RCC 7860 (cell line): ENCODE measurements at regions not wholly inside any gene's neighbourhood (a gene's known extent, or its start where the extent isn't known, plus 50 kb on each side); places are given as distances from the start of the nearest gene placed in this dataset.

Source experiments
- DNase-seq: peaks from one replicate; pipeline ENCODE4 v3.0.0-alpha.2; 2015; ENCODE audit warnings: low spot score
- FAIRE-seq: peaks from 2 replicates; lab custom pipeline; 2012; peaks lifted over from hg19 to GRCh38; lab: Jason Lieb, UNC

DNA sequence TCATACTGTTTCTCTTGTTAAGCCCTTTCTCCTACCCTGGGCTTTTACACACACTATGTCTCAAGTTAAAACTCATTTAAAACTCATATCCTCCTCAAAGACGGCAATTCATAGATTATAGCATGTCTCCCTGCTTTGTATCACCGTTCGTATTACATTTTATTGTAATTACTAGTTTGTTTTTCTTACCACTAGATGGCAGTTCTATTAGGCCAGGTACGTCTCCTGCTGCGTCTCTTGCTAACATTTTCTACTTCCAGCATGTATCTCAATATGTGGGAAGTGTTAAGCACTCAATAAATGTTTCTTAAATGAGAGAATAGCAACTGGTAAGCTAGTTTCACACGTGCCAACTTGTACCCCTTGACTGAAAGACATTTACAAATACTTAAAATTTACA lies 450.3 kb upstream of the PCDH7 start:
- FAIRE-seq (no peak), DNase-seq (no peak)

DNA sequence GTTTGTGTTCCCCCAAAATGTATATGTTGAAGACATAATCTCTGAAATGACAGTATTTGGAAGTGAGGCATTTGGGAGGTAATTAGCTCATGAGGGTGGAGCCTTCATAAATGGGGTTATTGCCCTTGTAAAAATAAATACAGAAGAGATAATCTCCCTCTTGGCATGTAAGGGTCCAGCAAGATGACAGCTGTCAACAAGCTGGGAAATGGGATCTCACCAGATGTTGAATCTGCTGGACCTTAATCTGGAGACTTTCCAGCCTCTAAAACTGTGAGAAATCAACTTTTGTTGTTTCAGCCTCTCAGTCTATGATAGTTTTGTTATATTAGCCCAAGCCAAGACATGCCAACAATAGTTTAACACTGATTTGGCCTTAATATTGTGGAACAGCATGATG lies 438.2 kb upstream of the PCDH7 start:
- no peak for FAIRE-seq

DNA sequence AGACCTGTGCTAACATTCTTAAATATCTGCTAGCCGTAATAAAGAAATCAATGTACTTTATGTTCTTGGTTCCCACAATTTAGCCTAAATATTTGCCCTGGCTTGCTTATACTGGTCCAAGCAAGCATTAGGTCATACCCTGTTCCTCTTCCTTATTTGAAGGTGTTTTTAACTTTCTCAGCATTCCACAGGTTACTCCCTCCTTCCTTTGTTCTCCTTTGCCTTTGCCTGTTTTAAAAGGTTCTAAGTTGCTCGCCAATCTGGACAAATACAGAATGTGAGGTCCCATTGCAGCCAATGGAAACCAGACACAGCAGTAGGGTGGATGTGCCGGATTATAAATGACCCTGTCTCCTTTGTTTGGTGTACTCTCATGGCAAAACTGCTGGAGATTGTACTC lies 436.8 kb upstream of the PCDH7 start:
- DNase-seq (no peak), FAIRE-seq (no peak)

More for the DNA sequence above, 438.2 kb upstream of the PCDH7 start:
- no peak for DNase-seq

DNA sequence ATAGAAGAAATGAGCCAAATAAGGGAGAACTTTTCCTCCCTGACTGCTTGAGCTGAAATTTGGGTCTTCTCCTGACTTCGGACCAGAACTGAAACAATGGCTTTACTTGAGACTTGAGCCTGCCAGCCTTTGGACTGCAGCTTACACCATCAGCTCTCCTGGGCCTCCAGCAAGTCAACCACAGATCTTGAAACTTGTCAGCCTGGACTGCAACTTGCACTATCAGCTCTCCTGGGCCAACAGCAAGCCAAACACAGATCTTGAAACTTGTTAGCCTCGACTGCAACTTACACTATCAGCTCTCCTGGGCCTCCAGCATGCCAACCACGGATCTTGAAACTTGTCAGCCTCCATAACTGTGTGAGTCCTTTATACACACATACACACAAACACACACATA lies 425.9 kb upstream of the PCDH7 start:
- no peak for FAIRE-seq
- DNase-seq = no peak

DNA sequence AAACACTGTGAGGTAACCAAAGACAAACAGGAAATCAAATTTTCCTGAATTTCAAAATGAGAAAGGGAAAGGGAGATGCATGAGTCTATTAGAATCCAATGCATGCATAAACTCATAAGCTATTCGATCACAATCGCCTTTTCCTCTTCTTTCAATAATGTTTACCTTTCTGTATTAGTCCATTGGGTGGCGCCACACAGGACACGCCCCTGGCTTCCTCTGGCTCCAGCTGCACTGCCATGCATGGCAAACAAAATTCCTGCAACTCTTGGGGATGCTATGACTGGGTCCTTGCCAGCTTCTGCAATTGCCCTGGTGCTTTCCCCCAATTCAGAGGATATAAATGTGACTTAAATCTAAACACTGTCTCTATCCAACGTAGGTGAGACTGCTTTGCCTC lies 424.5 kb upstream of the PCDH7 start:
- FAIRE-seq (no peak), DNase-seq (no peak)

DNA sequence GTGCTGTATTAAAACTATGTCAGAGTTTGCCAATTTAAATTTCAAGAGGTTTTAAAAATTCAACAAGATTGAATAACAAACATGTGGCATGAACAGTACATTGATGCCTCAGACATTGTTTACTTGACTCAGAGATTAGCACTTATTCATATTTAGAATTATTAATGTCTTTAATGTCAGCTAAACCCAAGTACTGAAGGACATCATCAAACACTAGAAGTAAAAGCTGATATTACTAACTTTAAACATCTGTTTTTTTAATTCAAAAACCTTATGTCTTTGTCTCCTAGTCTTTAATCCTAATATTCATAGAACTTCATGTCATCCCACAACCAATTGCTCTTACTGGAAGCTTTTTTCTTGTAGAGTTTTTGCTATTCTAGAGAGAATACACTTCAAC lies 406.2 kb upstream of the PCDH7 start:
- DNase-seq (no peak), FAIRE-seq (no peak)

DNA sequence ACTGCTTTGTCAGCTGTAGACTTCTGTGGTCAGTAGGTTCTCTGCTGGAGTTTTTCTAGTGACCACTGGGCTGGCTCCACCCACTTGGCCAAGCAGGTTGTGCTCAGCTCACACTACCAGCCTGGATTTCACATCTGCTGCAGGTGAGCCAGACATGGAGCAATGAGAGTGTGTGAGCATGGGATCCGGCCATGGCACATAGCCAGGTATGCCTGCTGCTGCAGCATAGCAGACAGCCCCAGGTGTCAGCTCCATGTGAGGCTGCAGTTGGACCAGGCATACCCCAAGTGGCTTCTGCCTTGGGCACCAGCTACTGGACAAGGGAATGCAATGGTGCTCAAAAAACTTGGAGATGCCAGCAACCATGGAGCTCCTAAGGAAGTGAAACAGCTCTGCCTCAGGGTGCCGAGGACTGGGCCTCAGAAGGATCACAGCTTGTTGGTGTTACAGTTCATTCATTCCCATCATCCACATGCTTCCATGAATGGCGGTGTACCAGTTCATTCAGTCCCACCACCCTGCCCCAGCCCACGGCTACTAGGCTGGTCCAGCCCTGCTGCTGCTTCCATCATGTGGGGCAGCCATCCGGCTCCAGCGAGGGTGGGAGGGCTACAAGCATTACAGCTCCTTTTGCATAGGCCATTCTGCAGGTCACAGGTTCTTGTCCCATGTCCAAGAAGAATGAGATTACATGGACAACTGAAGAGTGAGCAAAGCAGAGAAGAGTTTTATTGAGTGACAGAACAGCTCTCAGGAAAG lies 389.1 kb upstream of the PCDH7 start:
- FAIRE-seq (no peak), DNase-seq (no peak)

DNA sequence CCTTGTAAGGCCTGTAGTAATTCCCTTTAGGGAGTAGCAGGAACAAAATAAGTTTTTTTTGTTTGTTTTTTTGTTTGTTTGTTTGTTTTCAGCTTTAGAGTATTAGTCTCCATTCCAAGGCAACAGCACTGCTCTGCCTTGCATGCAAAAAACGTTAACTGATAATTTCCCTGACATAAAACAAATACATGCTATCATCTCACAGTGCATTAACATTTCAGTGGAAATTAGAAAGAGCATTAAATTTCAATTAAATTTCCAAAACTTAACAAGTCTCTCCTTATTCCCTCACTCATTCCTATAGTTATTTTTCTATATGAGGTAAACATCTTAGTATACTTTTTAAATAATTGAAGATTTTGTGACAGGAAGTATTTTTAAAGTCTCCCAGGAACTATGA lies 378.4 kb upstream of the PCDH7 start:
- FAIRE-seq (no peak), DNase-seq (no peak)

DNA sequence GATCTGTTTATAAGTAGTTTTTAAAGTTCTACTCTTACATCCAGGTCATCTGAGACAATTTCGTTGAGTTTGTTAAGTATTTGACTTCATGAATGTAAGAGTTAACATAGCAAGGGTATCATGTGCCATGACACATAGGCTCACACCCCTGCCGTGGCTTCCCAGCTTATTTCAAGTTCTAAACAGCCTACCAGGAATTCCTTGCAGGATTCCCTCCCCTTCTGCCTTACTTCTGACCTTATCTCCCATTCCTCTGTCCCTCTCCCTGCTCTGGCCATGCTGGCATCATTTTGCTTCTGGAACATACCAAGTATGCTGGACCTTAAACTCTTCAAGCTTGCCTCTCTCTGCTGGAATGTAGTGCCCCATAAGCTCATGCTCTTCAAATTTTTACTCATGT lies 369.9 kb upstream of the PCDH7 start:
- DNase-seq = no peak
- FAIRE-seq = no peak

DNA sequence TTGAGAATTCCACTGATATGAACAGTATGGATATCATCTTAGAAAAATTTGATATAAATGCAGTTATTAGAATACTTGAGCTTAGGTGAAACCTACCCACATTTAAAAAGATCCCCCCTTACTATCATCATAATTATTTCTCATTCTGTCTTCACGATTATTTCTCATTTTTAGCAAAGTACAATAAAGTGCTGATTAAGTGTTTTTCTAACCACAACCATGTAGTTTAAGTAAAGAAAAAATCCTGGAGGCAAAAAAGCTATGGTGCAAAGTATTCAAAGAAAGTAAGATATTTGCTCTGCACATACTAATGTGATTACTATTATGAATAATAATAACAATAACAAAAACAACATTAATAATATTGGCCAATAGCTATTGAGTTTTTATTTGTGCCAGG lies 365.6 kb upstream of the PCDH7 start:
- no peak for DNase-seq
- FAIRE-seq = no peak

DNA sequence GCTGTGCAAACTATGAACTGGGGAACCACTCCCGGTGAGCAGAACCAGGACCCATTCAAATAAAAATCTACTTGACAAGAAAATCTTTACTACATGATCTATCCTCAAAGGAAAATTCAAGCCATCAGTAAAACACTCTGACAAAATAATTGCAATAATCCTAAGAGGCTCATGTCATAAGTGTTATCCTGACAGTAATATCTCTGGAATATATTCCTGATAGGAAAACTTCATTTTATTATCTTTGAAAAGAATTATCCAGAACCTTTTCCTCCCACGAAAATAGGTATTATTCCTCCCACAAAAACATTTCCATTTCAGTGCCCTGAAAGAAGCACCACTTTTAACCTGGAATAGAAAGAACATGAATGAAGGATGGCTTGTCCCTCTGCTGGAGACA lies 357.7 kb upstream of the PCDH7 start:
- DNase-seq (no peak), FAIRE-seq (no peak)

DNA sequence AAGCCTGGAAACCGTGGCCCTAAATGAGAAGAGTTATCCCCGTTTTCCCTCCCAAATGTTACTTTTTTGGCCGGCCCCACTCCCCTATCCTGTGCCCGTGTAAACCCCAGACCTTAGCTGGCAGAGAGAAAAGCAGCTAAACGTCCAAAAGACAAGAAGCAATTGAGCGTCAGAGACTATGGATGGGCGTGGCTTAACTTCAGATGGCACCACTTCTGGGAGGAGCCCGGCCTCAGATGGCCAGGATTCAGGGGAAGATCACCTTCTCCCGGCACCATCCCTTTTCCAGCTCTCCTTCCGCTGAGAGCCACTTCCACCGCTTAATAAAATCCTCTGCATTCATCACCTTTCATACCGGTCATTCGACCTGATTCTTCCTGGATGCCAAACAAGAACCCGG lies 350.1 kb upstream of the PCDH7 start:
- FAIRE-seq (no peak), DNase-seq (no peak)

DNA sequence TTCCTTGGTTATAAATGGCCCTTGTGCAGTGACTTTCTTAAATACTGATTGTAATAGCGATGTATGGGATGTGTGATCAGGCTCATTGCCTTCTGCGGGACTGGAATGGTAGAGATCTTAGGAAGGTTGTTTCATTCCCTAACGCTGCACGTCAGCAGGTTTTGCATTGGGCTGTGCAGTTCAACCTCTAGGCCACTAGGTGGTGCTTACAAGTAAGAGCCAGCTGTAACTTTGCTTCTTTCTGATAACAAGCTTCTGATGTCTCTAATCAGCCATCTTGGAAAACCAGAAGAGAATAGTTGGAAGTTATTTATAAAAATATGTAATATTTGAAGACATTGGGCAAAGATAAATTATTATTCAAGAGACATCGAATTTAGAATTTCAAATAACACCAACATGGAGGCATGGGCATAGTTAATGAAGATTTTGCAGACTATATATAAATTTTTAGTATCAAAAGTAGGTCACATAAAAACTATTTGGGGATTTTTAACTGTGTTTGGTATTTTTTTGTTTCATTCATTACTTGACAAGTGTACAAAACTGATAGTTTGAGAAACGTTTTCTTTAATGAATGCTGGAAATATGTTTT lies 339.7 kb upstream of the PCDH7 start:
- peak; percentile 71 for FAIRE-seq
- DNase-seq = peak; percentile 63

DNA sequence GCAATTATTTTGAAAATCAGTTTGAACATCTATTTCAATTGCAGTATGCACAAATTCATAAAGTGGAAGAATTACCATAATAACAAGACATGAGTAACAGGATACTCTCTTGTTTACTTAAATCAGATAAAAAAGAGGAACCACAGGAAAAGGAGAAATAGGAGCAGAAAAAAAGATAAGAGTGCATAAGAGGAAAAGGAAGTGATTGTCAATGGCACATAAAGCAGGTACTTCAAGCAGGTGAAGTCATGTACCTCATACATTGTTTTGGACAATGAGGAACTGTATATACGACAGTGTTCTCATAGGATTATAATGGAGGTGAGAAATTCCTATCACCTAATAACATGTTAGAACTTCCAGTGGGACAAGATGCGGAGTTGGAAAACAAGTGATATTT lies 334.5 kb upstream of the PCDH7 start:
- DNase-seq (no peak), FAIRE-seq (no peak)

DNA sequence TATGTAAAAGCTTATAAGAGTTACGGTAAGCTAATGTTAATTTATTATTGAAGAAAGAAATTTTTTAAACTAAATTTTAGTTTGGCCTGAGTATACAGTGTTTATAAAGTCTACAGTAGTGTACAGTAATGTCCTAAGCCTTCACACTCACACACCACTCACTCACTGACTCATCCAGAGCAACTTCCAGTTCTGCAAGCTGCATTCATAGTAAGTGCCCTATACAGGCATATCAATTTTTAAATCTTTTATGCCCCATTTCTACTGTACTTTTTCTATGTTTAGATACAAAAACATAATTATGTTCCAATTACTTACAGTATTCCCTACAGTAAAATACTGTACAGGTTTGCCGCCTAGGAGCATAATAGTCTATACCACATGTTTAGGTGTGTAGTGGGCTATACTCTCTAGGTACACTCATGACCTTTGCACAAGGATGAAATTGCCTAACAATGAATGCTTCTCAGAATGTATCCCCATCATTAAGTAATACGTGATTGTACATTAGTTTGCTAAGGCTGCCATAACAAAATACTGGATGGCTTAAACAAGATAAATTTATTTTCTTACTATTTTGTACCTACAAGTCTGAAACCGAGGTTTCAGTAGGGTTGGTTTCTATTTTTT lies 333.8 kb upstream of the PCDH7 start:
- FAIRE-seq (no peak), DNase-seq (no peak)

DNA sequence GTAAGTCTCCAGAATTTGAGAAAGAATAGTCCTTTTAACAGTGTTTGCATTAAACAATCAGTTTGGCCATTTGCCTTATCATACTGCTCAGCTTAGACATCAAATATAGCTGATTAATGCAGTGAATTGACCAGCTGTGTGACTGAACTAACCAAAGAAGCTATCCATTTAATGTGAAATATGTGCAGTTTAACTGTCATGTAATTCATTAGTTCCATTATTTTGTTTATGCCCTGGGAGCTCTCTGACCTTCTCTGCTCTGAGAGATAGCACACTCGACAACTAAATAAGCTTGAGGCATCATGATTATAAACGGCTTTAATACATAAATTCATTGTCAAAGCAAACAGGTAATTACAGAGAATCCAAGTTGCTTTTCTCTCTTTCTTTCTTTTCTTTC lies 324.3 kb upstream of the PCDH7 start:
- DNase-seq = no peak
- FAIRE-seq = no peak

DNA sequence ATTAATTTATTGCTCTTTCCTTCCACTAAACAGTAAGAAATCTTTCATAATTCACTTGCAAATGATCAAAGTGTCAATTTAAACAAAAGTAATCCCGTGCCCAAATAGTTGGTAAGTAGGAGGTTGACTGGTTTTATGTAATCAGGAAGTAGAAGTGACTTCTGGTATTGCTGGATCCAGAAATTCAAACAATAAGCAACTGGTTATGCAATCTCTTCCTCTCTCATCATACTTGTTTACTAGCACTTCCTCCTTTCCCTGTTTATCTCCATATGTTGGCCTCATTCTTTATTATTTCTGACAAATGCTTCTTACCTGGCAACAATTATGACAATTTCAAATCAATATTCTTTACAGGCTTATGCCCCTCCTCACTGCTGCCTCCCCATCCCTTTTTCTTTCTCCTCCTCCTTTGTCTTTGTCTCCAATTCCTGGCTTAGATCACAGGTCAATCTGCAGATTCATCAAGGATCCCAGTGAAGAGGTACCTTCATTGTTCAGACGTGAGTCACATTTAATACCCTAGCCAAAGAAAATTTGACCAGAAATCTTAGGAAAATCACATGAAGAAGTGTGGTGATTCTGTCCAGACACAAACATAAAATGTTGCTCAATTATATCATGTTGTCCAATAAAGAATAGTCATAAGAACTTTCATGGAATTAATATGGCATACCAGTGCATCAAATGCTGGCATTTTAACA lies 323.2 kb upstream of the PCDH7 start:
- DNase-seq = no peak
- FAIRE-seq = no peak

DNA sequence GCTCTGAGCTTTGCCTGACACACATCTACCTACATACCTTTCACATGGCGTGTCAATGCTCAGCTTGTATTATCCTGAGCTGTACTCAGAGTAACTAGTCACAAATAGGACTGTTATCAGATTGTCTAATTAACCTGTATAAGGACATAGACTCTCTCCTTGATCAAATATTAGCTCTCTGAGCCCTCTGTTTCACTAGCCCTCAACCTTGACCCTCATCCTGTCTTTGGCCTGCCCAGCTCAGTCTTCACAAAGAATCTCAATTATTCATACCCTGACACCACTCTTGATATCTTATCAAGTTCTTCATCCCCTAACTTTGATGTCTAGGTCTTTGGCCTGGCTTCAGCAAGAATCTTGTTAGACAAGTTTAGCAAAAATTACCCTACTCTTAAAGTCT lies 320.7 kb upstream of the PCDH7 start:
- FAIRE-seq = no peak
- DNase-seq = no peak

DNA sequence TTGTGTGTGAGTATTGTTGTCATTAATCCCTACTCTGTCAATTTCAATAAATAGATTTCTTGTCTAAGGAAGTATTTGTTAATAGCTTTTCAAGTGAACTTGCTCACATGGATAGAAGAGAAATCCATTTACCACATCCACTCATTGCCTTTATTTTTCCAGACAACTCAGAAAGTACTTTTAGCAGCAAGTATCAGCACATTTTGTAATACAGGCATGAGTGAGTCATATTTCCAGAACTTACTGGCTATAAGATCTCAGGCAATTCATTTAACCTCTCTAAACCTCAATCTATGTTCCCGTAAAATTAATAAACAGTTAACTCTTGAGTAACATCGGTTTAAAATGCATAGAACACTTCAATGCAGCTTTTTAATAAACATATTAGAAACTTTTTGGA lies 317.9 kb upstream of the PCDH7 start:
- FAIRE-seq (no peak), DNase-seq (no peak)

DNA sequence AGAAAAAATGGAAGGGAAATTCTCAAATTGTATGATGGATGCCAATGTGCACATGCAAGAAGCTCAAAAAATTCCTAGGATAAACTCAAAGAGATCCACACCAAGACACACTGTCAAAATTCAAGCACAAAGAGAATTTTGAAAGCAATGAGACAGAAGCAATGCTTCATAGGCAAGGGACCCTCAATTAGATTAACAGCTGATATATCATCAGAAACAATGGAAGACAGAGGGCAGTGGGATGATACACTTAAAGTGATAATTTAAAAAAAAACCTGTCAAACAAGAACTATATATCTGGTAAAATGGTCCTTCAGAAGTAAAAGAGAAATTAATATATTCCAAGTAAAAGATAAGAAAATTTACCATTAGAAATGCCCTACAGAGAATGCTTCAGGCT lies 306.3 kb upstream of the PCDH7 start:
- FAIRE-seq (no peak), DNase-seq (no peak)

DNA sequence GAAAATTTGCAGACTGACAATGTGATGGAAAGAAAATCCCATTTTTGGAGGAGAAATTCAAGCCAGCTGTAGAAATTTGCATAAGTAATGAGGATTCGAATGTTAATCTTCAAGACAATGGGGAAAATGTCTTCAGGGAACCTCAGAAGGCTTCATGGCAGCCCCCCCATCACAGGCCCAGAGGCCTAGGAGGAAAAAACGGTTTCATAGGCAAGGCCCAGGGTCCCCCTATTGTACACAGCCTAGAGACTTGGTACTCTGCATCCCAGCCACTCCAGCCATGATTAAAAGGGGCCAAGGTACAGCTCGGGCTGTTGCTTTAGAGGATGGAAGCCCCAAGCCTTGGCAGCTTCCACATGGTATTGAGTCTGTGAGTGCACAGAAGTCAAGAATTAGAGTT lies 303.6 kb upstream of the PCDH7 start:
- FAIRE-seq (no peak), DNase-seq (no peak)

DNA sequence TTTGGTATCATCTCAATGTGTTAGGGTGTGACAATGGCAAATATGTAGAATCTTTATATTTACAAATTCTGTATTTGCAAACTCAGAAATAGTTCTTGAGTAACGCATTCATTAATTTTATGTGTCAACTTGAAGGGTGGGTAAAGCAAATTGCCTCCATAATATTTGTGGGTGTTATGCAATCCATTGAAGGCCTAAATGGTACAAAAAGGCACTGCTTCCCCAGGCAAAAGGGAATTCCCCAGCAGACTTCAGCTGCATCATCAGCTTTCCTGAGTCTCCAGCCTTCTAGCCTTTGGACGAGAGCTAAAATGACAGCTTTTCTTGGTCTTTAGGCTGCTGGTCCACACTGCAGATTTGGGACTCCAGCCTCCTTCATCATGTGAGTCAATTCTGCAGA lies 292.2 kb upstream of the PCDH7 start:
- FAIRE-seq (no peak), DNase-seq (no peak)
